Bronchial epithelial cell (primary cell): ENCODE measurements at regions not wholly inside any gene's neighbourhood (a gene's known extent, or its start where the extent isn't known, plus 50 kb on each side); places are given as distances from the start of the nearest gene placed in this dataset.

Experiments used
- DNase-seq: peaks from one replicate; pipeline ENCODE4 v3.0.0-alpha.2; 2010; ENCODE audit warnings: low read depth
- FAIRE-seq: peaks from 2 replicates; lab custom pipeline; 2011; peaks lifted over from hg19 to GRCh38; lab: Jason Lieb, UNC
- H3K27me3 ChIP-seq: 2 replicates; pipeline ENCODE4 v1.5.1; 2011; ENCODE audit warnings: low read length; ENCODE audit not compliant: control insufficient read depth, insufficient read depth
- H3K36me3 ChIP-seq: 2 replicates; pipeline ENCODE4 v1.5.1; 2011; ENCODE audit warnings: low read length; ENCODE audit not compliant: control insufficient read depth, insufficient read depth
- H3K4me3 ChIP-seq: 2 replicates; pipeline ENCODE4 v1.5.1; 2011; ENCODE audit warnings: mild to moderate bottlenecking, low read depth, low read length, control low read depth
- CTCF ChIP-seq: IDR thresholded peaks from 2 replicates; pipeline ENCODE4 v1.5.1; 2011; ENCODE audit warnings: mild to moderate bottlenecking, moderate library complexity, low read length, control low read depth, inconsistent platforms; ENCODE audit not compliant: insufficient read depth, severe bottlenecking

DNA sequence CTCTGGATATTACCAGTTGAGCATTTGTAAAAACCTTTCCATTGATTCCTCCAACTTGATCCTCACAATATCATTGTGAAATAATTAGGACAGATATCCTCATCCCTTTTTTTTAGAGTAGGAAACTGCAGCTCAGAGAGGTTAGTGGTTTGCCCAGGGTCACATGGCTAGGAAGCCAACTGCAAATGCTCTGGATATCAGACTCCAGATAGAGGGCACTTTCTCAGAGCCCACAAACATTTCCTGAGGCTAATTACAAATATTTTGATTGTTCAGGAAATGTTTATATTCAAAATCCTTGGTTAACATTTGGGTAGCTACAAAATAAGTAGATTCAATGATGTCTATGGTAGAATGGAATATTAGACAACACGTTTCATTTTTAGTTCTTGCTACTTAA lies 154.8 kb upstream of the DPYD start:
- TF ChIP-seq CTCF: no peak

GRCh38 chr1:98073823-98074222 lies 153.0 kb upstream of the DPYD start:
- FAIRE-seq: no peak

More for the DNA sequence above, 154.8 kb upstream of the DPYD start:
- no peaks in the 10 kb centered on the region for H3K27me3 ChIP-seq
- FAIRE-seq (no peak), DNase-seq (no peak)
- no peaks in the 10 kb centered on the region for H3K36me3 ChIP-seq
- no peak overlapping the region for H3K4me3 ChIP-seq

GRCh38 chr1:98073106-98073505 lies 152.3 kb upstream of the DPYD start:
- H3K36me3 ChIP-seq: no peaks in the 10 kb centered on the region
- no peak overlapping the region for H3K4me3 ChIP-seq
- no peak for TF ChIP-seq CTCF
- H3K27me3 ChIP-seq: no peaks in the 10 kb centered on the region
- DNase-seq (no peak), FAIRE-seq (no peak)

More at GRCh38 chr1:98073823-98074222, 153.0 kb upstream of the DPYD start:
- DNase-seq: no peak
- Histone ChIP-seq H3K4me3 (no peak overlapping the region), H3K27me3 (no peaks in the 10 kb centered on the region), H3K36me3 (no peaks in the 10 kb centered on the region)
- no peak for TF ChIP-seq CTCF

DNA sequence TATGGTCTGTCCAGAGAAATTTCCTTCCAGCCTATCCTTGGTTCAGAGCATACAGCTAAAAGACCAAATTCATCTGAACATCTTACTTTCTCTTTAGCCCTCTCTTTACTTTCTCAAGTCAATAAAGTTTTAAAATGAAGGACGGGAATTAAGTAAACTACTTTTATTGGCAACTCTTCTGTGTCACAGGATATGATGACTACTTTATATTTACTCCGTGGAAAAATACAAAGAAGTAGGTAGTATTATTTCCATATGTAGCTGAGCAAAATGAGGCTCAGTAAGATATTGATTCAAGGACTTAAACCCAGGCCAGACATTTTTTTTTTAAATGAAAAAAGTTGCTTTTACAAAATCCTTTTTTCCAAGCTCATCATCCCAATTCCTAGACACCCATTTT lies 151.2 kb upstream of the DPYD start:
- DNase-seq: no peak
- Histone ChIP-seq H3K4me3 (no peak overlapping the region), H3K36me3 (no peaks in the 10 kb centered on the region), H3K27me3 (no peaks in the 10 kb centered on the region)
- no peak for FAIRE-seq
- no peak for TF ChIP-seq CTCF

GRCh38 chr1:98068016-98068415 lies 147.2 kb upstream of the DPYD start:
- TF ChIP-seq CTCF: no peak
- H3K27me3 ChIP-seq: no peaks in the 10 kb centered on the region
- H3K4me3 ChIP-seq: no peak overlapping the region
- no peak for FAIRE-seq
- no peaks in the 10 kb centered on the region for H3K36me3 ChIP-seq
- no peak for DNase-seq

DNA sequence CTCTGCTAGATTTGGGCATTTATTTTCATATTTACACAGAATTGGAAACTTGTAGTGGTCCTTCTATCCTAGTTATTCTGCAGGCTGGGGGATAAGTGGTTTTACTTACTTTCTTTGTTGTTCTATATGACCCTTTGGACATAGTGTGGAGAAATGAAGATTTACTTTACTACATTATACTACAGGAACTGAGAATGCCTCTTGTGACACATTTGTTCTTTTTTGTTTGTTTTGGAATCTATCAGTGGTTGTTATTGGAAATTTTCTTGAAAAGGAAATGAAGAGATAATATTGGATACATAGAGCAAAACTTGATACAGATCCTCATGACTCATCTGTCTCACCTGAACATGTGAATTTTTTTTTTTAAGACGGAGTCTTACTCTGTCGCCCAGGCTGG lies 146.1 kb upstream of the DPYD start:
- Histone ChIP-seq H3K36me3 (no peaks in the 10 kb centered on the region), H3K4me3 (no peak overlapping the region), H3K27me3 (no peaks in the 10 kb centered on the region)
- TF ChIP-seq CTCF: no peak
- DNase-seq (no peak), FAIRE-seq (no peak)
